Smooth muscle cell (in vitro differentiated cells): ENCODE measurements at regions not wholly inside any gene's neighbourhood (a gene's known extent, or its start where the extent isn't known, plus 50 kb on each side); places are given as distances from the start of the nearest gene placed in this dataset.

Experiments used
- DNase-seq: peaks from one replicate; lab custom pipeline; 2025; ENCODE audit not compliant: unreplicated experiment; lab: John Stamatoyannopoulos, UW
- H2AFZ ChIP-seq: fragments of 200-600 bp; sonication (generic); 2 replicates; pipeline ENCODE4 v1.6.0; 2016; ENCODE audit warnings: antibody characterized with exemption, low read depth, mild to moderate bottlenecking
- H3F3A ChIP-seq: fragments of 200-600 bp; sonication (generic); 2 replicates; pipeline ENCODE4 v1.6.0; 2017; ENCODE audit warnings: antibody characterized with exemption, low read depth
- H3K27ac ChIP-seq: fragments of 200-600 bp; sonication (generic); 2 replicates; pipeline ENCODE4 v1.5.1; 2016; ENCODE audit warnings: low read depth, mild to moderate bottlenecking
- H3K27me3 ChIP-seq: fragments of 200-600 bp; sonication (generic); 2 replicates; pipeline ENCODE4 v1.6.1; 2016; ENCODE audit warnings: low read depth, mild to moderate bottlenecking
- H3K36me3 ChIP-seq: fragments of 200-600 bp; sonication (generic); 2 replicates; pipeline ENCODE4 v1.5.1; 2016; ENCODE audit warnings: low read depth
- H3K4me1 ChIP-seq: fragments of 200-600 bp; sonication (generic); 2 replicates; pipeline ENCODE4 v1.5.1; 2016; ENCODE audit warnings: low read depth
- H3K4me2 ChIP-seq: fragments of 200-600 bp; sonication (generic); 2 replicates; pipeline ENCODE4 v1.6.0; 2016; ENCODE audit warnings: mild to moderate bottlenecking
- H3K4me3 ChIP-seq: fragments of 200-600 bp; sonication (generic); 2 replicates; pipeline ENCODE4 v1.5.1; 2016; ENCODE audit warnings: mild to moderate bottlenecking
- H3K79me2 ChIP-seq: fragments of 200-600 bp; sonication (generic); 2 replicates; pipeline ENCODE4 v1.6.0; 2016; ENCODE audit warnings: low read depth, mild to moderate bottlenecking
- H3K9ac ChIP-seq: fragments of 200-600 bp; sonication (generic); 2 replicates; pipeline ENCODE4 v1.6.0; 2016; ENCODE audit warnings: low read depth
- H3K9me3 ChIP-seq: fragments of 200-600 bp; sonication (generic); replicated peaks from 2 replicates; pipeline ENCODE4 v1.5.1; 2016; ENCODE audit warnings: low read depth
- H4K20me1 ChIP-seq: fragments of 200-600 bp; sonication (generic); 2 replicates; pipeline ENCODE4 v1.6.0; 2016; ENCODE audit warnings: low read depth
- CTCF ChIP-seq: fragments of 200-600 bp; sonication (generic); IDR thresholded peaks from 2 replicates; pipeline ENCODE4 v1.5.1; 2017; ENCODE audit warnings: borderline replicate concordance, mild to moderate bottlenecking, antibody characterized with exemption; ENCODE audit not compliant: insufficient read depth, poor library complexity, severe bottlenecking
- WGBS: methylation state at CpG from one replicate; pipeline ENCODE4 v1.1.7; 2016; ENCODE audit warnings: low lambda C conversion rate; 5-methylcytosine and 5-hydroxymethylcytosine counted together

- no peak overlapping the region for H3K9ac ChIP-seq
- TF ChIP-seq CTCF, result no peak
- no peak for DNase-seq
- no peaks in the 10 kb centered on the region for H3F3A ChIP-seq
- no peak overlapping the region for H3K4me2 ChIP-seq
- H3K9me3 ChIP-seq, result no peaks in the 10 kb centered on the region
- H3K4me3 ChIP-seq, result no peak overlapping the region
- no peak overlapping the region for H3K27ac ChIP-seq
- H4K20me1 ChIP-seq, result no peaks in the 10 kb centered on the region
- no peak overlapping the region for H2AFZ ChIP-seq
- H3K36me3 ChIP-seq, result no peaks in the 10 kb centered on the region
- H3K79me2 ChIP-seq, result no peaks in the 10 kb centered on the region
- no peaks in the 10 kb centered on the region for H3K4me1 ChIP-seq
- H3K27me3 ChIP-seq, result no peaks in the 10 kb centered on the region
Measured at GRCh38 chr9:80592413-80592812, 1020.6 kb downstream of the TLE4 start.

GRCh38 chr9:80586786-80587330 is 1015.1 kb downstream of the TLE4 start:
- no peaks in the 10 kb centered on the region for H3K9me3 ChIP-seq
- H3K4me2 ChIP-seq, result no peak overlapping the region
- H4K20me1 ChIP-seq, result no peaks in the 10 kb centered on the region
- H3K79me2 ChIP-seq, result no peaks in the 10 kb centered on the region
- no peak overlapping the region for H3K9ac ChIP-seq
- H3K4me3 ChIP-seq, result no peak overlapping the region
- H3K27me3 ChIP-seq, result no peaks in the 10 kb centered on the region
- no peak for TF ChIP-seq CTCF
- no peak overlapping the region for H2AFZ ChIP-seq
- WGBS, result 93% methylated on average over 1 of the region's 1 CpG
- H3K27ac ChIP-seq, result no peak overlapping the region
- H3K36me3 ChIP-seq, result no peaks in the 10 kb centered on the region
- no peaks in the 10 kb centered on the region for H3F3A ChIP-seq
- H3K4me1 ChIP-seq, result no peaks in the 10 kb centered on the region
- DNase-seq, result no peak

GRCh38 chr9:80571953-80572352 is 1000.2 kb downstream of the TLE4 start:
- no peak overlapping the region for H3K9ac ChIP-seq
- H3K79me2 ChIP-seq, result no peaks in the 10 kb centered on the region
- TF ChIP-seq CTCF, result no peak
- no peak overlapping the region for H3K27ac ChIP-seq
- no peaks in the 10 kb centered on the region for H3K27me3 ChIP-seq
- no peak overlapping the region for H3K4me3 ChIP-seq
- peaks cover 13% of the 10 kb centered on the region for H3K9me3 ChIP-seq
- no peaks in the 10 kb centered on the region for H4K20me1 ChIP-seq
- H3K36me3 ChIP-seq, result no peaks in the 10 kb centered on the region
- no peak for DNase-seq
- no peak overlapping the region for H2AFZ ChIP-seq
- H3K4me1 ChIP-seq, result no peaks in the 10 kb centered on the region
- 79% methylated on average over 3 of the region's 3 CpGs for WGBS
- H3K4me2 ChIP-seq, result no peak overlapping the region
- H3F3A ChIP-seq, result no peaks in the 10 kb centered on the region

- 87% methylated on average over 1 of the region's 1 CpG for whole genome bisulfite sequencing
- Histone ChIP-seq H3K27me3 (no peaks in the 10 kb centered on the region), H4K20me1 (no peaks in the 10 kb centered on the region), H3K4me2 (no peak overlapping the region), H3K27ac (no peak overlapping the region), H3K9me3 (peaks cover 13% of the 10 kb centered on the region), H3K79me2 (no peaks in the 10 kb centered on the region), H2AFZ (no peak overlapping the region), H3K4me1 (no peaks in the 10 kb centered on the region), H3K4me3 (no peak overlapping the region), H3K9ac (no peak overlapping the region), H3K36me3 (no peaks in the 10 kb centered on the region), H3F3A (no peaks in the 10 kb centered on the region)
- DNase-seq, result no peak
- TF ChIP-seq CTCF, result no peak
Measured at GRCh38 chr9:80569236-80569635, 997.5 kb downstream of the TLE4 start.
